Transverse colon (tissue), 4 donors: ENCODE measurements at regions not wholly inside any gene's neighbourhood (a gene's known extent, or its start where the extent isn't known, plus 50 kb on each side); places are given as distances from the start of the nearest gene placed in this dataset.

ENCODE experiments used
- DNase-seq: peaks from one replicate; pipeline ENCODE4 v3.0.0-alpha.2; 2019
- H3K27ac ChIP-seq, 4 donors: fragments of 200-600 bp; sonication (generic); 2 replicates each; pipeline ENCODE4 v1.5.1; 2016 to 2018; ENCODE audit warnings: inconsistent platforms in 4 of 4
- H3K27me3 ChIP-seq: fragments of 200-600 bp; sonication (generic); 2 replicates; pipeline ENCODE4 v1.5.1; 2017; ENCODE audit warnings: inconsistent platforms
- H3K36me3 ChIP-seq, 4 donors: fragments of 200-600 bp; sonication (generic); 2 replicates each; pipeline ENCODE4 v1.5.1; 2017 to 2019; ENCODE audit warnings: inconsistent platforms in 4 of 4
- H3K4me1 ChIP-seq, 4 donors: fragments of 200-600 bp; sonication (generic); 2 replicates each; pipeline ENCODE4 v1.5.1; 2017 to 2020; ENCODE audit warnings: inconsistent platforms in 4 of 4
- H3K4me3 ChIP-seq, 4 donors: fragments of 200-600 bp; sonication (generic); 1 replicate in 1 of 4; 2 replicates in 3 of 4; pipeline versions ENCODE4 v1.5.1 to v1.6.1; 2017 to 2019; ENCODE audit warnings: inconsistent platforms in 4 of 4
- H3K9me3 ChIP-seq, 2 donors: fragments of 200-600 bp; sonication (generic); 2 replicates each; pipeline ENCODE4 v1.5.1; 2017 to 2019; ENCODE audit warnings: inconsistent platforms in 2 of 2
- EP300 ChIP-seq: sonication (generic); formaldehyde crosslinking; IDR thresholded peaks from one replicate; pipeline ENCODE4 v1.6.1; 2017; ENCODE audit warnings: antibody characterized with exemption, low read depth
- POLR2A ChIP-seq: fragments of 450-650 bp; IDR thresholded peaks from one replicate; pipeline ENCODE4 v1.6.1; 2016; ENCODE audit warnings: antibody characterized with exemption, mild to moderate bottlenecking, moderate library complexity
- POLR2AphosphoS5 ChIP-seq, 3 donors: sonication (generic); formaldehyde crosslinking; IDR thresholded peaks; one replicate each; pipeline ENCODE4 v1.6.1; 2016; ENCODE audit warnings: antibody characterized with exemption in 3 of 3
- WGBS, 2 donors: methylation state at CpG; one replicate each; pipeline ENCODE4 v1.1.5; 2018; ENCODE audit warnings: low coverage in 1 of 2; 5-methylcytosine and 5-hydroxymethylcytosine counted together
- in situ Hi-C, 4 donors: fragments of 200-750 bp; cut with MboI; loops; one replicate each; pipeline versions ENCODE4 v1.15.0 to v1.15.1; 2017; ENCODE audit warnings: low sequenced_read_pairs in 3 of 4, low pct_ligation_motif_present in 1 of 4, low pct_unique_long_range_greater_than_20kb in 1 of 4
- intact Hi-C: fragments of 100-400 bp; cut with DNase I; formaldehyde crosslinking; loops from one replicate; pipeline ENCODE4 v1.15.1; 2023; ENCODE audit warnings: low total_unique reads
- TF ChIP-seq, protein P1 (sequence below), 5 experiments: fragments of 200-600 bp in 3 of 5; fragments of 450-650 bp in 2 of 5; sonication (generic) in 3 of 5; IDR thresholded peaks; 1 replicate in 2 of 5; 2 replicates in 3 of 5; pipeline ENCODE4 v1.5.1; 2016 to 2017; ENCODE audit warnings: antibody characterized with exemption in 5 of 5, inconsistent platforms in 3 of 5, mild to moderate bottlenecking in 2 of 5, moderate library complexity in 1 of 5

DNA sequence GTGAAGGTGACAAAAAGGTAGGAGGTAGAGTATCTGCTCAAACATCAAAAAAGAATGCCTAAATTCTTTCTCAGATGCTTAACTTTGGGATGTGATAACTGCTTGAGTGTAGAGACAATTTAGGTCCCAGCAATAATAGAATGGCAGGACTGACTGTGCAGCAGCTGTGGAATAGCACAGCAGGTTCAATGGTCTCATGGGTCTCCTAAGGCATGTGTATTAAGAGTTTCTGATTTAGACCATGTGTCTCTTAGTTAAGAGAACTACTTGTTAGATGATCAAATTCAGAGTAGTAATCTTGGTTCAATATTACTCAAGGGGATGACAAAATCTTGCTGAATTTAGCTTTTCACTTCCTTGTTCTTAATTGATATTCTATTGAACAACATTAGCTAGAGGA lies 72.0 kb downstream of the ALX1 start:
- no peak overlapping the region for H3K4me3 ChIP-seq
- in situ Hi-C loops (no loop called here), intact Hi-C loops (no loop called here)
- H3K27ac ChIP-seq = no peak overlapping the region
- H3K4me1 ChIP-seq = peaks cover 0 to 9% (median 0%) of the 10 kb centered on the region in 4 donors
- no peaks in the 10 kb centered on the region for H3K27me3 ChIP-seq
- H3K9me3 ChIP-seq = no peaks in the 10 kb centered on the region
- TF ChIP-seq, protein P1, sequence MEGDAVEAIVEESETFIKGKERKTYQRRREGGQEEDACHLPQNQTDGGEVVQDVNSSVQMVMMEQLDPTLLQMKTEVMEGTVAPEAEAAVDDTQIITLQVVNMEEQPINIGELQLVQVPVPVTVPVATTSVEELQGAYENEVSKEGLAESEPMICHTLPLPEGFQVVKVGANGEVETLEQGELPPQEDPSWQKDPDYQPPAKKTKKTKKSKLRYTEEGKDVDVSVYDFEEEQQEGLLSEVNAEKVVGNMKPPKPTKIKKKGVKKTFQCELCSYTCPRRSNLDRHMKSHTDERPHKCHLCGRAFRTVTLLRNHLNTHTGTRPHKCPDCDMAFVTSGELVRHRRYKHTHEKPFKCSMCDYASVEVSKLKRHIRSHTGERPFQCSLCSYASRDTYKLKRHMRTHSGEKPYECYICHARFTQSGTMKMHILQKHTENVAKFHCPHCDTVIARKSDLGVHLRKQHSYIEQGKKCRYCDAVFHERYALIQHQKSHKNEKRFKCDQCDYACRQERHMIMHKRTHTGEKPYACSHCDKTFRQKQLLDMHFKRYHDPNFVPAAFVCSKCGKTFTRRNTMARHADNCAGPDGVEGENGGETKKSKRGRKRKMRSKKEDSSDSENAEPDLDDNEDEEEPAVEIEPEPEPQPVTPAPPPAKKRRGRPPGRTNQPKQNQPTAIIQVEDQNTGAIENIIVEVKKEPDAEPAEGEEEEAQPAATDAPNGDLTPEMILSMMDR (IDR thresholded peaks at IDR 0.05) = no peak
- TF ChIP-seq EP300 (no peak), POLR2AphosphoS5 (IDR thresholded peaks at IDR 0.05) (no peak), POLR2A (no peak)
- no peak for DNase-seq
- H3K36me3 ChIP-seq = no peaks in the 10 kb centered on the region

DNA sequence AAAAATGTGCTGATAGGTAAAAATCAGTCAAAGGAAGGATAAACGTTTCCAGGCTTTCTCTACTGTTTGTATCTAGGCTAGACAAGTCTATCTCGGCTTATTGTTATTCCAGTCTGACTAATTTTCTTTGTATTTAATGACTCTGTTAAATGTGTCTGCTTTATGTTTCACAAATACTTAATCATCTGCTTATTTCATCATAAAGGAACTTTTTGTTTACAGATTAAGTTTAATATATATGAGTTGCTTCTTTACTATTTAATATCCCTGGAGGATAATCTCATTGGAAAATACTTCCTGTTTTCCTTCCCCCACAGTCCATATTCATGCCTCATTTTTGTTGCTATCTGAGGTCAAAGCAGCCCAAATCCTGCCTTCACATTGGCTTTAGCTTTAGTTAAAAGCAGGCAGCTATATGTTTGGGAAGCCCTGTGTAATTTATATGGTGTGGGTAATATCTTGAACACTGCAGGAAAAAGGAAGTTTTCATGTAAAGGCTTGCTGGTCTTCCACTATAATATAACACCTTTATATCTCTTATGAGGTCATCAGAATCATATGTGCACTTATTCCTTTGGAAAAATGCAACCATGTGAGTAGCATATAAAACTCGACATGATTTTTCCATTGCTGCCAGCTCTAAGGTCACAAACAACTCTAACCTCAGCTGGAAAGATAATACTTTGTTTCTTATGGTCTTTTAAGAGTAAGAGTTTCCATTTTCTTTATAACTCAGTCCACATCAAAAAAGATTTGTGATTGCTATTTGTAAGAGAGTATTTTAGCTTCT lies 76.8 kb downstream of the ALX1 start:
- Histone ChIP-seq H3K4me1 (peaks cover 0 to 9% (median 0%) of the 10 kb centered on the region in 4 donors), H3K36me3 (no peaks in the 10 kb centered on the region), H3K27me3 (no peaks in the 10 kb centered on the region), H3K4me3 (no peak overlapping the region), H3K27ac (no peak overlapping the region), H3K9me3 (no peaks in the 10 kb centered on the region)
- DNase-seq = no peak
- TF ChIP-seq POLR2AphosphoS5 (IDR thresholded peaks at IDR 0.05) (no peak), EP300 (no peak), POLR2A (no peak)
- TF ChIP-seq, protein P1 (IDR thresholded peaks at IDR 0.05) = no peak
- intact Hi-C loops (no loop called here), in situ Hi-C loops (no loop called here)
- WGBS, 2 donors = 24 to 34% methylated on average over 3 of the region's 3 CpGs

DNA sequence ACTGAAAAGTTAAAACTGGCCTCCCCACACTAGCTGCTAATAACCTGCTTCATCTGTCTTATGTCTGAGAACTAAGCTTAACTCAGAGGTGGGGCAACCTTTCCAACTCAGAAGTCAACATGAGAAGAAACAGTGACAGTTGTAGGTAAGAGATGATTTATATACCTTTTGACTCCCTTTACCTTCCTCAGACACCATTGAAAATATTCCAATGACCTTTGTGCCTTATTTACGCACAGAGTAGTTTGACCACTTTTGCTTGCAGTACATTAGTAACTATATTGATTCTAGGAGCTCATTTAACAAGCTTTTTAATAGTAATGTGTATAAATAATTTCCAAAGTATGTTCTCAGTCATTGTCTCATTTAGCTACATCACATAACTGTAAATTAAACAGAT lies 77.6 kb downstream of the ALX1 start:
- H3K9me3 ChIP-seq = no peaks in the 10 kb centered on the region
- DNase-seq = no peak
- intact Hi-C loops = no loop called here
- no peaks in the 10 kb centered on the region for H3K27me3 ChIP-seq
- in situ Hi-C loops = no loop called here
- H3K4me3 ChIP-seq = no peak overlapping the region
- no peak overlapping the region for H3K27ac ChIP-seq
- no peaks in the 10 kb centered on the region for H3K36me3 ChIP-seq
- H3K4me1 ChIP-seq = peaks cover 0 to 5% (median 0%) of the 10 kb centered on the region in 4 donors
- TF ChIP-seq EP300 = no peak
- TF ChIP-seq, protein P1 (IDR thresholded peaks at IDR 0.05) = no peak
- no peak for TF ChIP-seq POLR2AphosphoS5 (IDR thresholded peaks at IDR 0.05)
- TF ChIP-seq POLR2A = no peak
- 38 to 57% methylated on average over 1 of the region's 1 CpG for WGBS, 2 donors

DNA sequence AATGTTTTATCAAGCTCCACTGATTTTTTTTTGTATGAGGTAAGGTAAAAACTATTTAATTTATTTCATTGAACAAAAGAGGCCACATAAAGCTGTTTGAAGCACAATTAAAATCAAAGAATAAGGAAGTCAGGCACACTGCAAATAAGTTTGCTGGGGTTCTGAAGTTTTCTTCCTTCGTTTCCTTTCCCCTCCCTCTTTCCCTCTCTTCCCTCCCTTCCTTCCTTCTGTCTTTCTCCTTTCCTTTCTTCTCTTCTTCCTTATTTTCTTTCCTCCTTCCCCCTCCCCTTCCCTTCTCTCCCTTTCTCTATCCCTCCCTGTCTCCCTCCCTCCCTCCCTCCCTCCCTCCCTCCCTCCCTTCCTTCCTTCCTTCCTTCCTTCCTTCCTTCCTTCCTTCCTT lies 78.7 kb downstream of the ALX1 start:
- intact Hi-C loops = no loop called here
- in situ Hi-C loops = no loop called here

More for the DNA sequence above, 78.7 kb downstream of the ALX1 start:
- 36% methylated on average over 1 of the region's 1 CpG; no CpG with 5 or more reads in 1 of the 2 donors for WGBS, 2 donors
- TF ChIP-seq, protein P1 (IDR thresholded peaks at IDR 0.05) = no peak
- TF ChIP-seq EP300 = no peak
- TF ChIP-seq POLR2AphosphoS5 (IDR thresholded peaks at IDR 0.05) = no peak
- no peak for TF ChIP-seq POLR2A
- Histone ChIP-seq H3K9me3 (no peaks in the 10 kb centered on the region), H3K4me1 (no peaks in the 10 kb centered on the region), H3K27ac (no peak overlapping the region), H3K36me3 (no peaks in the 10 kb centered on the region), H3K4me3 (no peak overlapping the region), H3K27me3 (no peaks in the 10 kb centered on the region)
- no peak for DNase-seq
